ENCODE measurements at regions not wholly inside any gene's neighbourhood (a gene's known extent, or its start where the extent isn't known, plus 50 kb on each side); places are given as distances from the start of the nearest gene placed in this dataset.
A peak's percentile ranks its signal among the peaks of the same experiment; 100 is the strongest.

DNA sequence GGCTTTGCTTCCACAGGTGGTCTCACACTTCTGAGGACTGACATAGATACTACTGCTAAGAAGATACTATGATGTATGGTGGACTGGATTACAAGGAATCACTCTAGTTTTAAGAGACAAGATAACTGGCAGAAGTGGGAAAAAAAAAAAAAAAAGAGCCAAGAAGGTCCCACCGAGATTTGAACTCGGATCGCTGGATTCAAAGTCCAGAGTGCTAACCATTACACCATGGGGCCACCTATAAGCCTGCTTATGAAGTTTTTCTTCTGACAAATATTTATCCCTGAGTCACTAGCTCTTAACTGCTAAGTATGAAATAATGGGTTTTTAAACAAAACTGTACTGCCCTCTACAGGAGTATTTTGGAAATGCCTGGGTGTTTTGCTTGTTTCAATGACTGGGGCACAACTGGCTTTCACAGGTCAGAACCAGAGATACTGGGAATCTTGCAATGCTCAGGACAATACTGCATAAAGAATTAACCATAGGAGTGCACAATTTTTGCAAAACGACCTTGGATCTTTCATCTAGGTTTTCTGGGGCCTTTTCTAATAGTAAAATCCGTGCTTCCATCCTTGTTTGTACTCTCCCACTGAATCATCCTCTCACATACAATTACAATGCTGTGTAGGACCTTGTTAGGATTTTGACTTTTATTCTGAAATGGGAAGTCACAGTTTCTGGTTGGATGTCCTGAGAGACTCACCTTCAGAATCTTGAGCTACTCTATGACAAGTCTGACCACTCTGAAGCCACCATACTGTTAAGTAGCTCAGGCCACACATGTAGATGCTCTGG, 116.3 kb downstream of the OR2B2 start (continued):
- TF ChIP-seq, protein P1, sequence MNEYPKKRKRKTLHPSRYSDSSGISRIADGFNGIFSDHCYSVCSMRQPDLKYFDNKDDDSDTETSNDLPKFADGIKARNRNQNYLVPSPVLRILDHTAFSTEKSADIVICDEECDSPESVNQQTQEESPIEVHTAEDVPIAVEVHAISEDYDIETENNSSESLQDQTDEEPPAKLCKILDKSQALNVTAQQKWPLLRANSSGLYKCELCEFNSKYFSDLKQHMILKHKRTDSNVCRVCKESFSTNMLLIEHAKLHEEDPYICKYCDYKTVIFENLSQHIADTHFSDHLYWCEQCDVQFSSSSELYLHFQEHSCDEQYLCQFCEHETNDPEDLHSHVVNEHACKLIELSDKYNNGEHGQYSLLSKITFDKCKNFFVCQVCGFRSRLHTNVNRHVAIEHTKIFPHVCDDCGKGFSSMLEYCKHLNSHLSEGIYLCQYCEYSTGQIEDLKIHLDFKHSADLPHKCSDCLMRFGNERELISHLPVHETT (CRISPR knock-in tag; conservative IDR thresholded peaks at IDR 0.05) = no peak
- TF ChIP-seq ESRRA (CRISPR knock-in tag; IDR thresholded peaks at IDR 0.05; ENCODE audit: low read depth) = no peak
- TF ChIP-seq NFIC (IDR thresholded peaks at IDR 0.05; ENCODE audit: low read length) = peak; percentile 69; the same call in 1 of the 2 replicates
- TF ChIP-seq PHB2 (IDR thresholded peaks at IDR 0.05; ENCODE audit: partially characterized antibody) = no peak
- no peak for TF ChIP-seq FUBP1 (CRISPR knock-in tag; IDR thresholded peaks at IDR 0.05; ENCODE audit: borderline replicate concordance)
- TF ChIP-seq KLF9 (CRISPR knock-in tag; IDR thresholded peaks at IDR 0.05; ENCODE audit: low read depth) = no peak
- peak; percentile 74; the same call in 1 of the 2 replicates for TF ChIP-seq FOXK1 (CRISPR knock-in tag; IDR thresholded peaks at IDR 0.05; ENCODE audit: borderline replicate concordance, low read depth)
- no peak for TF ChIP-seq CERS6 (CRISPR knock-in tag; IDR thresholded peaks at IDR 0.05)
- peak; percentile 71; the same call in 1 of the 2 replicates for TF ChIP-seq DNMT3B (CRISPR knock-in tag; conservative IDR thresholded peaks at IDR 0.05)
- TF ChIP-seq ZNF747 (CRISPR knock-in tag; IDR thresholded peaks at IDR 0.05; ENCODE audit: borderline replicate concordance) = no peak
- 0 out of 2 replicates have a peak, but pooled peaks have one; percentile 37 for TF ChIP-seq ZNF367 (CRISPR knock-in tag; IDR thresholded peaks at IDR 0.05; ENCODE audit: borderline replicate concordance)
- no peak for TF ChIP-seq ZNF737 (CRISPR knock-in tag; IDR thresholded peaks at IDR 0.05; ENCODE audit: borderline replicate concordance)
- TF ChIP-seq JUND (CRISPR knock-in tag; IDR thresholded peaks at IDR 0.05) = no peak
- no peak; the same call in 1 of the 2 replicates for TF ChIP-seq RFX5 (IDR thresholded peaks at IDR 0.05; ENCODE audit: low read depth, low read length)
- 0 out of 2 replicates have a peak, but pooled peaks have one; percentile 14 for TF ChIP-seq ZNF12 (CRISPR knock-in tag; IDR thresholded peaks at IDR 0.05)
- TF ChIP-seq REL (CRISPR knock-in tag; conservative IDR thresholded peaks at IDR 0.05) = no peak
- TF ChIP-seq TRIM24 (CRISPR knock-in tag; IDR thresholded peaks at IDR 0.05) = no peak
- TF ChIP-seq ARID3A (IDR thresholded peaks at IDR 0.05; ENCODE audit: low read depth, low read length) = peak; percentile 84
- TF ChIP-seq ZNF44 (CRISPR knock-in tag; IDR thresholded peaks at IDR 0.05) = no peak
- TF ChIP-seq ZNF232 (CRISPR knock-in tag; IDR thresholded peaks at IDR 0.05; ENCODE audit: borderline replicate concordance) = no peak
- TF ChIP-seq BCLAF1 (IDR thresholded peaks at IDR 0.05) = no peak
- no peak for TF ChIP-seq POLR2AphosphoS5 (IDR thresholded peaks at IDR 0.05; ENCODE audit: low read depth, low read length)

Measured in HepG2 (cell line).